Heart left ventricle (tissue), 13 donors: ENCODE measurements at regions not wholly inside any gene's neighbourhood (a gene's known extent, or its start where the extent isn't known, plus 50 kb on each side); places are given as distances from the start of the nearest gene placed in this dataset.

Experiments
- CTCF ChIP-seq, 12 donors: fragments of 200-600 bp; sonication (generic) in 4 of 12; IDR thresholded peaks; one replicate each; pipeline versions ENCODE4 v1.5.0 to v1.8.0; 2018 to 2022; ENCODE audit warnings: antibody characterized with exemption in 12 of 12, mild to moderate bottlenecking in 5 of 12
- POLR2A ChIP-seq, 2 donors: fragments of 450-650 bp; IDR thresholded peaks; one replicate each; pipeline ENCODE4 v1.6.1; 2017; ENCODE audit warnings: antibody characterized with exemption in 2 of 2, mild to moderate bottlenecking in 2 of 2, moderate library complexity in 2 of 2
- donor health status: ischemic (EF 13 %, LVEDD 7.1; RV severe dilation, severe dysfunction).
- donor health status: DM: no; HTN: yes; CAD: no.
- donor health status: DM: no; HTN: no; CAD: no.
- donor health status: ischemic (EF 25% LVEDD 6.9; RV normal size, moderate dysfunction).
- donor health status: ischemic (EF 25% LVEDD 5.7; RV mildly dilated, moderate dysfunction).
- donor health status: ischemic (EF 35%, LVEDD 5.7; RV mildly dilated, moderate dysfunction).
- donor health status: nonischemic (EF 11% LVEDD 7.7; RV severe dilation, severe dysfunction).
- donor health status: DM: yes; HTN: yes; CAD: no.
- donor health status: PGD.
- donor health status: ischemic (EF 29% LVEDD 5.4; RV normal size, mild dysfunction).
- donor health status: nonischemic (EF 23%, LVEDD 6.1; RV moderate dilation, normal function).

GRCh38 chr5:159629158-159629557 lies 287.1 kb upstream of the ADRA1B start:
- TF ChIP-seq CTCF (IDR thresholded peaks at IDR 0.05) (no peak), POLR2A (IDR thresholded peaks at IDR 0.05) (no peak)
